Ovary (tissue), 7 donors: ENCODE measurements at regions not wholly inside any gene's neighbourhood (a gene's known extent, or its start where the extent isn't known, plus 50 kb on each side); places are given as distances from the start of the nearest gene placed in this dataset.

Experiments used
- DNase-seq, 5 donors: peaks; one replicate each; pipeline ENCODE4 v3.0.0-alpha.2; 2019 to 2020
- H3K27ac ChIP-seq, 2 donors: fragments of 200-600 bp; one replicate each; pipeline versions ENCODE4 v1.5.1 to v1.8.0; 2019 to 2022
- H3K27me3 ChIP-seq: fragments of 200-600 bp; one replicate; pipeline ENCODE4 v1.8.0; 2022
- H3K36me3 ChIP-seq: fragments of 200-600 bp; sonication (generic); one replicate; pipeline ENCODE4 v1.5.1; 2019
- H3K4me1 ChIP-seq: one replicate; pipeline ENCODE4 v1.8.1; 2013; ENCODE audit warnings: mild to moderate bottlenecking, moderate library complexity; ENCODE audit not compliant: insufficient read depth
- H3K4me3 ChIP-seq: fragments of 200-600 bp; sonication (generic); one replicate; pipeline ENCODE4 v1.5.1; 2017
- H3K9me3 ChIP-seq, 2 donors: fragments of 200-600 bp in 1 of 2; sonication (generic) in 1 of 2; one replicate each; pipeline versions ENCODE4 v1.5.1 to v1.8.1; 2013 to 2019; ENCODE audit warnings: mild to moderate bottlenecking in 1 of 2, moderate library complexity in 1 of 2
- EP300 ChIP-seq: sonication (generic); formaldehyde crosslinking; IDR thresholded peaks from one replicate; pipeline ENCODE4 v1.6.1; 2017; ENCODE audit warnings: antibody characterized with exemption
- POLR2A ChIP-seq: fragments of 450-650 bp; IDR thresholded peaks from one replicate; pipeline ENCODE4 v1.6.1; 2017; ENCODE audit warnings: antibody characterized with exemption, mild to moderate bottlenecking, moderate library complexity
- WGBS, 3 donors: extraction: QIAGEN DNeasy Blood & Tissue Kit in 1 of 3; methylation state at CpG; one replicate each; pipeline versions ENCODE4 v1.1.5 to v1.1.7; 2013 to 2017; 5-methylcytosine and 5-hydroxymethylcytosine counted together
- intact Hi-C, 4 donors: fragments of 100-400 bp; cut with DNase I; formaldehyde crosslinking; loops; one replicate each; pipeline versions ENCODE4 v1.11.0 to v1.15.1; 2022 to 2023
- TF ChIP-seq, protein P1 (sequence below), 3 donors: fragments of 450-650 bp in 2 of 3; fragments of 200-600 bp in 1 of 3; IDR thresholded peaks; one replicate each; pipeline versions ENCODE4 v1.5.1 to v1.8.0; 2016 to 2022; ENCODE audit warnings: antibody characterized with exemption in 3 of 3, mild to moderate bottlenecking in 1 of 3
- donor health status: DM: no; HTN: no; CAD: no; lungs with moderate emphysema.
- donor health status: DM: no; HTN: no; CAD: no.
- donor health status: Bipolar disorder and iron deficiency.
- donor health status: DM: no; HTN: no; CAD: no.
- donor health status: DM: yes; HTN: yes; CAD: no.

DNA sequence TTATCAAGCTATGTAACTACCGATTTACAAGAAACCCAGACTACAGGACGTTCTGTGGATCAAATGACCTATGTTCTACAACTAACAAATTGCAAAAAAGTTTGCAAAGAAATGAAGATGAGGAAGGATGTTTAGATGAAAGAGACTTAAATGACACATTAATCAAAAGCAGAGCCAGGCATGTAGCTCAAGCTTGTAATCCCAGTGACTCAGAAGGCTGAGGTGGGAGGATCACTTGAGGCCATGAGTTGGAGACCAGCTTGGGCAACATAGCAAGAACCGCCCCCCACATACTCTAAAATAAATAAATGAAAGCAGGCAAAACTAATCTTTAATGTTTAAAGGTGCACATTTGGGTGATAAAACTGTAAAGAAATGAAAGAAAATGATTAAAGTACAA is 331.9 kb downstream of the BTG1 start:
- TF ChIP-seq EP300 (no peak), POLR2A (no peak)
- TF ChIP-seq, protein P1, sequence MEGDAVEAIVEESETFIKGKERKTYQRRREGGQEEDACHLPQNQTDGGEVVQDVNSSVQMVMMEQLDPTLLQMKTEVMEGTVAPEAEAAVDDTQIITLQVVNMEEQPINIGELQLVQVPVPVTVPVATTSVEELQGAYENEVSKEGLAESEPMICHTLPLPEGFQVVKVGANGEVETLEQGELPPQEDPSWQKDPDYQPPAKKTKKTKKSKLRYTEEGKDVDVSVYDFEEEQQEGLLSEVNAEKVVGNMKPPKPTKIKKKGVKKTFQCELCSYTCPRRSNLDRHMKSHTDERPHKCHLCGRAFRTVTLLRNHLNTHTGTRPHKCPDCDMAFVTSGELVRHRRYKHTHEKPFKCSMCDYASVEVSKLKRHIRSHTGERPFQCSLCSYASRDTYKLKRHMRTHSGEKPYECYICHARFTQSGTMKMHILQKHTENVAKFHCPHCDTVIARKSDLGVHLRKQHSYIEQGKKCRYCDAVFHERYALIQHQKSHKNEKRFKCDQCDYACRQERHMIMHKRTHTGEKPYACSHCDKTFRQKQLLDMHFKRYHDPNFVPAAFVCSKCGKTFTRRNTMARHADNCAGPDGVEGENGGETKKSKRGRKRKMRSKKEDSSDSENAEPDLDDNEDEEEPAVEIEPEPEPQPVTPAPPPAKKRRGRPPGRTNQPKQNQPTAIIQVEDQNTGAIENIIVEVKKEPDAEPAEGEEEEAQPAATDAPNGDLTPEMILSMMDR (IDR thresholded peaks at IDR 0.05) = no peak
- WGBS, 3 donors = 91 to 96% (median 95%) methylated on average over 3 of the region's 3 CpGs

DNA sequence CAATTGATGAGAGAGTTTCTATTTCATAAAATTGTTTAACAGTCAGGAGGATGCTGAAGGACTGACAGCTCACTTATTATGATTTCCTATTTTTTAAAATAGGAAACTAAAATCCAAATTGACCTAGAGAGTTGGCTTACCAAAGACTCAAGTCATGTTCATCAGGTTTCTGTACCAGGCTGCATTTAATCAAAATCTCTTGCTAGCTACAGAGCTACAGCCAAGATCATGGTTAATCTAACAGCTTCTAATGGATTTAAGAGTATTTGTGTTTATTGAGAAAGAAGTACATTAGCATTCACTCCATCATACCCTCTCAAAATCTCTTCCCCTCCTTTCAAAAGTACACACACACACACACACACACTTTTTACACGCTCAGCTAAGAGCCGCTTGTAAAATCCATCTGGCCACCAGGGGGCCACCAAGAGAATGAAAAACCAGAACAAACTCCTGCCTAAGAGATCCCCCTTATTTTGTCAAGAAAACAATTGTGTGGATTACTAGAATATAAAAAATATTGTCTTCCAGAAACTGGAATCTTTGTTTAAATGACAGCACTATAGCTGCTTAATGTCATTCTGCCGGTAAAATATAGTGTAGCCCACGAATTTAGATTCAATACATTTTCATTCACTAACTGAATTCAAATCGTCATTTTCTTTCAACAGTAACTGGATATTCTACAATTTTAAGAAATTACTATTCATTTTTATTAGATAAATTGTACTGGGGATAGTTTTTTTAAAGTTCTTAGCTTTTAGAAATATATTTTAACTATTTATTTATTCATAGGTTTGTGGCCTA is 334.0 kb downstream of the BTG1 start:
- Histone ChIP-seq H3K27ac (no peak overlapping the region), H3K9me3 (no peaks in the 10 kb centered on the region), H3K4me1 (no peaks in the 10 kb centered on the region), H3K36me3 (no peaks in the 10 kb centered on the region), H3K4me3 (no peak overlapping the region), H3K27me3 (no peaks in the 10 kb centered on the region)
- intact Hi-C loops = loop anchor here in 2 of 4 donors (5.0 to 10.0 kb wide), 2 partner anchors 333 to 761 kb away; partner anchors contain the start of gene BTG1 (in 2 of the 2)
- peak; percentile 62 to 84 (median 78) for DNase-seq
- TF ChIP-seq POLR2A = no peak
- TF ChIP-seq, protein P1 (IDR thresholded peaks at IDR 0.05) = peak in 2 of 3 donors; percentile 68 to 76
- 45 to 49% (median 48%) methylated on average over 5 of the region's 5 CpGs for WGBS, 3 donors

More for the DNA sequence above, 331.9 kb downstream of the BTG1 start:
- H3K4me1 ChIP-seq = no peaks in the 10 kb centered on the region
- DNase-seq = no peak
- no peak overlapping the region for H3K27ac ChIP-seq
- no peaks in the 10 kb centered on the region for H3K36me3 ChIP-seq
- H3K27me3 ChIP-seq = no peaks in the 10 kb centered on the region
- intact Hi-C loops = loop anchor here in 2 of 4 donors (5.0 to 10.0 kb wide), 2 partner anchors 331 to 759 kb away; partner anchors contain the start of gene BTG1 (in 2 of the 2)
- H3K9me3 ChIP-seq = no peaks in the 10 kb centered on the region
- no peak overlapping the region for H3K4me3 ChIP-seq

DNA sequence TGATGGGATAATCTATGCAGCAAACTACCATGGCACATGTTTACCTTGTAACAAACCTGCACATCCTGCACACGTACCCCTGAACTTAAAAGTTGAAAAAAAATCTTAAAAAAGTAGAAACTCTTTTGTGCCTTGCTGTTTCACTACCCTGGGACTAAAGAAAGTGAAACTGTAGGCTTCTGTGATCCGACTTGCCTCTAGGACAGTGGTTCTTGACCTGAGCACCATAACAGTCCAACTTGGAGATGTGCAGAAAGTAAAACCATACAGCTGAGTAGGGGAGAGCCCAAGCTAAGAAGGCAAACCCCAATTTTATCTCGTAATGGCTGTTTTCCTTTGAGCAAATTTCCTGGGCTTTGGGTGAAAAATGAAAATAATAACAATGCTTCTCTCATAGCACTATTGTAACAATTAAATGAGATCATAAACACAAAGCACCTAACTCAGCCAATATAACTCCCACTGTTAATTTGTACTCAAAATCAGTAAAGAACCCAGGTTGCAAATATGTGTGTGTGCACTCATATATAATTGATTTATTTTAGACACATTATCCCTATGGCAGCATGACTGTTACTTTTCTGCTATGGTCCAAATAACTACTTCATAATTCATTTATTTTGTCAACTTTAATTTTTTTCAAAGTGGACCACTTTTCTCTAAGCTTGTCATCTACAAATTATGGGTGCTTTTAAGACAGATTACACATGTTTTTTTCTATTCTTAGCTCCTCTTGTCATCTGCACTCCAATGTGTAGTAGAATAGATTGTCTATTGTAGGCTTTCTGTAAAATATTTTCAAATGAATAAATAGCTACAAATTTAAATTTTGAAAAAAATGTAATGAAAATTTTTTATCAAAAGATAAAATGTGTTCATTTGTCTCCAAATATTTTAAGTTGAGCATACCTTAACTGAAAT is 334.9 kb downstream of the BTG1 start:
- no peak overlapping the region for H3K4me3 ChIP-seq
- no peaks in the 10 kb centered on the region for H3K36me3 ChIP-seq
- H3K27ac ChIP-seq = no peak overlapping the region
- WGBS, 3 donors = 75 to 94% (median 88%) methylated on average over 3 of the region's 3 CpGs
- TF ChIP-seq, protein P1 (IDR thresholded peaks at IDR 0.05) = no peak
- TF ChIP-seq EP300 = no peak
- no peak for TF ChIP-seq POLR2A
- no peak for DNase-seq
- H3K4me1 ChIP-seq = no peaks in the 10 kb centered on the region
- intact Hi-C loops = loop anchor here in 2 of 4 donors (5.0 to 10.0 kb wide), 2 partner anchors 334 to 762 kb away; partner anchors contain the start of gene BTG1 (in 2 of the 2)
- H3K27me3 ChIP-seq = no peaks in the 10 kb centered on the region
- H3K9me3 ChIP-seq = no peaks in the 10 kb centered on the region

DNA sequence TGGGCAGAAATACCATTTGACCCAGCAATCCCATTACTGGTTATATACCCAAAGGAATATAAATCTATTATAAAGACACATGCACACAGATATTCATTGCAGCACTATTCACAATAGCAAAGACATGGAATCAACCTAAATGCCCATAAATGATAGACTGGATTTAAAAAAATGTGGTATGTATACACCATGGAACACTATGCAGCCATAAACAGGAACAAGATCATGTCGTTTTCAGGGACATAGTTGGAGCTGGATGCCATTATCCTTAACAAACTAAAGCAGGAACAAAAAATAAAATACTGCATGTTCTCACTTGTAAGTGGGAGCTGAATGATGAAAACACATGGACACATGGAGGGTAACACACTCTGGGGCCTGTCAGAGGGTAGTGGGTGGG is 335.6 kb downstream of the BTG1 start:
- DNase-seq = no peak
- H3K27ac ChIP-seq = no peak overlapping the region
- H3K4me1 ChIP-seq = no peaks in the 10 kb centered on the region
- intact Hi-C loops = loop anchor here in 2 of 4 donors (5.0 to 10.0 kb wide), 2 partner anchors 335 to 762 kb away; partner anchors contain the start of gene BTG1 (in 2 of the 2)
- no peaks in the 10 kb centered on the region for H3K36me3 ChIP-seq
- H3K27me3 ChIP-seq = no peaks in the 10 kb centered on the region
- WGBS, 3 donors = 86 to 92% (median 90%) methylated on average over 1 of the region's 1 CpG
- H3K4me3 ChIP-seq = no peak overlapping the region
- H3K9me3 ChIP-seq = no peaks in the 10 kb centered on the region
- TF ChIP-seq, protein P1 (IDR thresholded peaks at IDR 0.05) = no peak
- no peak for TF ChIP-seq POLR2A
- TF ChIP-seq EP300 = no peak
